Osteoblast (primary cell): ENCODE measurements at regions not wholly inside any gene's neighbourhood (a gene's known extent, or its start where the extent isn't known, plus 50 kb on each side); places are given as distances from the start of the nearest gene placed in this dataset.
"Not testable (repeated sequence)": the region's sequence is repeated elsewhere in the genome, so short reads cannot be mapped to it uniquely, and the experiment has no call there.

Experiments used
- DNase-seq: peaks from one replicate; pipeline ENCODE4 v3.0.0; 2011; ENCODE audit warnings: low spot score, mixed read lengths; ENCODE audit not compliant: insufficient read length; ENCODE audit errors: missing footprints
- H2AFZ ChIP-seq: 2 replicates; pipeline ENCODE4 v1.6.0; 2011; ENCODE audit warnings: mild to moderate bottlenecking, low read length
- H3K27ac ChIP-seq: 2 replicates; pipeline ENCODE4 v1.5.1; 2011; ENCODE audit warnings: mild to moderate bottlenecking, low read depth, low read length, moderate library complexity
- H3K27me3 ChIP-seq: 2 replicates; pipeline ENCODE4 v1.6.0; 2012; ENCODE audit warnings: mild to moderate bottlenecking, control low read depth, inconsistent platforms, low read length, moderate library complexity; ENCODE audit not compliant: insufficient read depth
- H3K36me3 ChIP-seq: 2 replicates; pipeline ENCODE4 v1.5.1; 2011; ENCODE audit warnings: mild to moderate bottlenecking, low read length, control low read depth, moderate library complexity; ENCODE audit not compliant: insufficient read depth
- H3K4me1 ChIP-seq: 2 replicates; pipeline ENCODE4 v1.5.1; 2011; ENCODE audit warnings: mild to moderate bottlenecking, low read length, control low read depth, moderate library complexity; ENCODE audit not compliant: insufficient read depth
- H3K4me2 ChIP-seq: 2 replicates; pipeline ENCODE4 v1.6.0; 2011; ENCODE audit warnings: mild to moderate bottlenecking, low read length; ENCODE audit not compliant: insufficient read depth
- H3K4me3 ChIP-seq: fragments of 200-600 bp; sonication (generic); 3 replicates; pipeline ENCODE4 v1.5.1; 2012; ENCODE audit warnings: mild to moderate bottlenecking, low read length, inconsistent platforms; ENCODE audit not compliant: insufficient read depth
- H3K79me2 ChIP-seq: 2 replicates; pipeline ENCODE4 v1.6.0; 2012; ENCODE audit warnings: mild to moderate bottlenecking, low read length, control low read depth, inconsistent platforms; ENCODE audit not compliant: insufficient read depth
- H3K9me3 ChIP-seq: 2 replicates; pipeline ENCODE4 v1.5.1; 2011; ENCODE audit warnings: low read depth, low read length, control low read depth
- H4K20me1 ChIP-seq: 2 replicates; pipeline ENCODE4 v1.6.0; 2012; ENCODE audit warnings: mild to moderate bottlenecking, low read length, control low read depth; ENCODE audit not compliant: insufficient read depth
- TF ChIP-seq, protein P1 (sequence below): IDR thresholded peaks from 2 replicates; pipeline ENCODE4 v1.5.1; 2011; ENCODE audit warnings: mild to moderate bottlenecking, low read depth, low read length, moderate library complexity; ENCODE audit errors: extremely low read depth

DNA sequence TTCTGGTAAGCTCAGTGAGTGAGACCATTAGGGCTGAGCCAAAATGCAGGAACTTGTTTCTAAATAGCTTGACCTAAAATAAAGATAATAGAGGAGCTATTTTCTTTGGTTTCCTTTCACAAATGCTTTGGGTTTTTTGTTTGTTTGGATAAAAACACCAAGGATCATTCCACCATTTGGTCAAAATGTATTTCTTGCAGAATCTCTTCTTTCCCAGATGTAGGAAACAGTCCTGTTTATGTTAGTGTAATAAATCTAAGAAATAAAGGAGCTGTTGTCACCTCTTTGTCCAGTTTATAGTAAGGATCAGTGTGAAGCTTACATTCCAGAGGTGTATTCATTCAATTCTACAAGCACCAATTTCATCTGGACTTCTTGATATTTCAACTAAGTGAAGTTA is 297.8 kb downstream of the GJA1 start:
- TF ChIP-seq, protein P1, sequence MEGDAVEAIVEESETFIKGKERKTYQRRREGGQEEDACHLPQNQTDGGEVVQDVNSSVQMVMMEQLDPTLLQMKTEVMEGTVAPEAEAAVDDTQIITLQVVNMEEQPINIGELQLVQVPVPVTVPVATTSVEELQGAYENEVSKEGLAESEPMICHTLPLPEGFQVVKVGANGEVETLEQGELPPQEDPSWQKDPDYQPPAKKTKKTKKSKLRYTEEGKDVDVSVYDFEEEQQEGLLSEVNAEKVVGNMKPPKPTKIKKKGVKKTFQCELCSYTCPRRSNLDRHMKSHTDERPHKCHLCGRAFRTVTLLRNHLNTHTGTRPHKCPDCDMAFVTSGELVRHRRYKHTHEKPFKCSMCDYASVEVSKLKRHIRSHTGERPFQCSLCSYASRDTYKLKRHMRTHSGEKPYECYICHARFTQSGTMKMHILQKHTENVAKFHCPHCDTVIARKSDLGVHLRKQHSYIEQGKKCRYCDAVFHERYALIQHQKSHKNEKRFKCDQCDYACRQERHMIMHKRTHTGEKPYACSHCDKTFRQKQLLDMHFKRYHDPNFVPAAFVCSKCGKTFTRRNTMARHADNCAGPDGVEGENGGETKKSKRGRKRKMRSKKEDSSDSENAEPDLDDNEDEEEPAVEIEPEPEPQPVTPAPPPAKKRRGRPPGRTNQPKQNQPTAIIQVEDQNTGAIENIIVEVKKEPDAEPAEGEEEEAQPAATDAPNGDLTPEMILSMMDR: no peak
- Histone ChIP-seq H3K27ac (peak overlapping the region; percentile 19), H2AFZ (peak overlapping the region; percentile 59), H3K27me3 (no peaks in the 10 kb centered on the region), H3K79me2 (no peaks in the 10 kb centered on the region), H3K4me3 (no peak overlapping the region), H3K4me1 (peaks cover 14% of the 10 kb centered on the region), H3K36me3 (no peaks in the 10 kb centered on the region), H4K20me1 (no peaks in the 10 kb centered on the region), H3K4me2 (peak overlapping the region; percentile 33), H3K9me3 (peaks cover 3% of the 10 kb centered on the region)
- DNase-seq: no peak

DNA sequence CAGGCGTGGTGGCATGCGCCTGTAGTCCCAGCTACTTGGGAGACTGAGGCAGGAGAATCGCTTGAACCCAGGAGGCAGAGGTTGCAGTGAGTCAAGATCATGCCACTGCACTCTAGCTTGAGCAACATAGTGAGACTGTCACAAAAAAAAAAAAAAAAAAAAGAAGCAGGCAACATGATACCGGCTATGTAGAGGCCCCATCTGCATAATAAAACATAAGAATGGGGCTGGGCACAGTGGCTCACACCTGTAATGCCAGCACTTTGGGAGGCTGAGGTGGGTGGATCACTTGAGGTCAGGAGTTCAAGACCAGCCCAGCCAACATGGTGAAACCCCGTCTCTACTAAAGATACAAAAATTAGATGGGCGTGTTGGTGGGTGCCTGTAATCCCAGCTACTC is 304.7 kb downstream of the GJA1 start:
- H3K27ac ChIP-seq: not testable (repeated sequence)

DNA sequence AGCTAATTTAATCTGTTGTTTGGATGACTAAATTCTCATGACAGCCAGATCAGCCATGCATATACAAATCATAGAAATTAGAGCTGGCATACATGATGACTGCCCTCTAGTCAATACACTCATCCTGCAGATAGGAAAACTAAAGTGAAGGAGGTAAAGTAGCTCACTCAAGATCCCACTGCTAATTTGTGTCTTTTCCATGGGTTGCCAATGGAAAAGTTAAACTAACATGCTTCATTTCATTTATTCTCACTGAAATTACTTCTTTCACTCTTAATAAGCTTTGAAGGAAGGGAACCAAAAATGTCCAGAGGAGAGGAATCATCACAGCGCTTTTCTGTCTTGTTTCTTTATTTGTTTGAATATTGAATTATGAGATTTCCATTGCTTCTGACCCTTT is 308.2 kb downstream of the GJA1 start:
- H3K36me3 ChIP-seq: no peaks in the 10 kb centered on the region
- no peaks in the 10 kb centered on the region for H3K9me3 ChIP-seq
- peaks cover 5% of the 10 kb centered on the region for H3K4me1 ChIP-seq
- no peak overlapping the region for H3K4me3 ChIP-seq
- no peaks in the 10 kb centered on the region for H3K79me2 ChIP-seq
- no peak overlapping the region for H3K27ac ChIP-seq
- TF ChIP-seq, protein P1: no peak
- H4K20me1 ChIP-seq: no peaks in the 10 kb centered on the region
- DNase-seq: no peak
- H2AFZ ChIP-seq: no peak overlapping the region
- H3K4me2 ChIP-seq: no peak overlapping the region
- H3K27me3 ChIP-seq: no peaks in the 10 kb centered on the region

More for the DNA sequence above, 304.7 kb downstream of the GJA1 start:
- not testable (repeated sequence) for H3K79me2 ChIP-seq, H3K9me3 ChIP-seq, H3K4me1 ChIP-seq, DNase-seq, H3K27me3 ChIP-seq, H3K36me3 ChIP-seq, H3K4me2 ChIP-seq, H2AFZ ChIP-seq, H4K20me1 ChIP-seq, H3K4me3 ChIP-seq

DNA sequence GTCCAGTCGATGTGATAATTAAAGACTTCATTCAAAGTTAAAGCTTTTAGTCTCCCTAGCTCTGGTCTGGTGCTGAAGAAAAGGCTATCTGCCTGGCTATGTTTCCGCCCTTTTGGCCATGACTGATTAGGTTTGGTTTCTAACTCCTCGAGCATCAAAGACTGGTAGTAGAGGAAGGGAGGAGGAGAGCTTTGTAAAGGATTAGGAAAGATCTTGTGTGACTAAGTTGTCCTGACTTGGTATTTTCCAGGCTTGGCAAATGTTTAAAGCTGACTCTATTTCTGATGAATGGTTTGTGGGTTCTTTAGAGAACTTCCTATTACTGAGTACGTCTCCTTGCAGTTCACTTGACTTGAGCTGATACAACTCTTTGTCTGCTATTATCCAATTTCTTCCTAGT is 312.9 kb downstream of the GJA1 start:
- peaks cover 9% of the 10 kb centered on the region for H3K4me1 ChIP-seq
- no peaks in the 10 kb centered on the region for H3K27me3 ChIP-seq
- DNase-seq: peak; percentile 58
- peak overlapping the region; percentile 74 for H3K27ac ChIP-seq
- peak overlapping the region; percentile 59 for H3K4me2 ChIP-seq
- H2AFZ ChIP-seq: peak overlapping the region; percentile 65
- TF ChIP-seq, protein P1: no peak
- no peaks in the 10 kb centered on the region for H4K20me1 ChIP-seq
- H3K9me3 ChIP-seq: no peaks in the 10 kb centered on the region
- peak overlapping the region; percentile 31 for H3K4me3 ChIP-seq
- H3K36me3 ChIP-seq: no peaks in the 10 kb centered on the region
- no peaks in the 10 kb centered on the region for H3K79me2 ChIP-seq
